ENCODE measurements at regions not wholly inside any gene's neighbourhood (a gene's known extent, or its start where the extent isn't known, plus 50 kb on each side); places are given as distances from the start of the nearest gene placed in this dataset.

DNA sequence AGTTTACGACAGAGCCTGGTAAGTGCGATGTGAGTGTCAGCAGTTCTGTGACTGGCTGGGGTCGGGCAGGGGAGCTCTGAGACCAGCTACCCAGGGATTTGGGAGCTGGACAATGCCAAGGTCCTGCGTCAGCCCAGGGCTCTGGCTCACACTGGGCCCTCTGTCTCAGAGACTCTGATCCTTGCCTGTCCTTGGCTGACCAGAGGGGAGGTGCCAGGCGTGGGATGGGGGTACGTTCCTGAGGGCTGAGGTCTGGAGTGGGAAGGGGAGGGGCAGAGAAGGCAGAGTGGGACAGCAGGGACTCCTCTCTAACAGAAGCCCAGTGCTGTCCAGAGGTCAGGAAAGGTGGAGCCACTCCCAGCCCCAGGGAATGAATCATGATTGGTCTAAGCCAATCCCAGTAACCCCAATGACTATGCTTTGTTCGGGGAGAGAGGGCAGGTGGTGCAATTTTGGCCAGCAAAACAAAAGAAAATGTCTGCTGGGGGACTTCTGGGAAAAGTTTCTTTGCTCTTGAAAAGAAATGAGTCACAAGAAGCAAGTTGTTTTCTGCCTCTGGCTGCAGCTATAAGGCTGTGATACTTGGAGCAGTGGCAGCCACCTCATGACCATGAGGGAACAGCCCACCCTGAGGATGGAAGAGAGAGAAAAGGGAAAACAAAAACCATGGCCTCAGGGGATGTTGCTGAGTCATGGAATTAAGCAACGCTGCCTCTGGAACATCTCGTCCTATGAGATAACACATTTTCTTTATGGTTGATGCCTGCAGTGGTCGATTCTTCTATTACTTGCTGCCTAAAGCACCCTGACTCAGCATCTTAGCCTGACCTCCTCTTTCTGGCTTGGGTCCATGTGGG is 108.3 kb downstream of the CHST1 start:
- TF ChIP-seq CTCF (conservative IDR thresholded peaks at IDR 0.05) (no peak), EZH2 (IDR thresholded peaks at IDR 0.05; ENCODE audit: low read depth) (no peak)

Measured in PC-9 (cell line).